ENCODE measurements at regions not wholly inside any gene's neighbourhood (a gene's known extent, or its start where the extent isn't known, plus 50 kb on each side); places are given as distances from the start of the nearest gene placed in this dataset.

DNA sequence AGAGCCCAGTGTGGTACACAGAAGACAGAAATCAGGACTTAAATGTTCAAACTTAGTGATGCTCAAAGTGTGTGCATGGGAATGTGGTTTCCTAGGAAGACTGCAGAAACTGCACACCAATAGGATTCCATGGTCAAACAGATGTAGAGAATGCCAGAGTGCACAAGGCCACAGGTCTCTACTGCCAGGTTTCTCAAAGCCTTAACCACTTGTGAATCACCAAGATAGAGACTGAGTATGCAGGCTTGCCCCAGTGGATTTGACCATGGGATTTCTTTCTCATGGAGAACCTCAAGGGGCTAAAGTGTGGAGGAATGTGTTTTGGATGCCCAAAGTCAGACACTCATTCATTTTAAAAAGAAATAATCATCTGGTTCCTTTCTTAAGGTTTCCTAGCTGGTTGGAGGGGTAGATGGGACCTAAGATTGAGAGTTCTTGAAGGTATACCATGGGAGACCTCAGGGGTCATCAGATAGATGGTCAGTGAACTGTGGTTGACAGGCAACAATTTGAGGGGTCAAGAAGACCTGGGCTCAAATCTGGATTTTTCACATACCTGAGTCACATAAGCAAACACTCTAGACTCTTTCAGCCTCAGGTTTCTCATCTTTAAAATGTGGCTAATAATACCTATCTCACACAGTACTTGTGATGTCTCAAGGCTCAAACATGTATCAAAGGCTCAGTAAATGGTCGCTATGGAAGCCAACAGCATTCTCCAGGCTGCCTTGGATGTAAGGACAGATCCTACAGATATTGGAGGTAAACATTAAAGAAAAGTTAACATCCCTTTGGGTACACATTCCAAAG is 81.1 kb downstream of the BOD1 start:
- DNase-seq (ENCODE audit: low read depth): no peak
- TF ChIP-seq CTCF (conservative IDR thresholded peaks at IDR 0.05; ENCODE audit: low read depth, low read length): no peak

DNA sequence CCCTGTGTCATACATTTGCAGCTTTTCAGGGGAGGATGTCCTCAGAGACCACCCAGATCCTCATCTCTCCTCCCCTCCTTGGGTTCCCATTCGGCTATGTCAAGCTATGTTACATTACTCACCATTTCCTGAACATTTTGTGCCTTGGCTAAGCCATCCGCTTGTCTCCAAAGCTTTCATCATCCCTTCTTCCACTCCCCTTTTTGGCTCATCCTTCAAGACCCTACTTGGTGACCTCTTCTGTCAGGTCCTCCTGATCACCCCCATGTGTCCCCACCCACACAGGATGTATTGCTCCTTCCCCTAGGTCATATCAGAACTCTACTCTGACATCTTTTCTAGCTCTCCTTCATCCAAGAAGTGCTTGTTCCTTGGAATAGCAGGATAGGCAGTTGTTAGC is 81.8 kb downstream of the BOD1 start:
- no peak for DNase-seq (ENCODE audit: low read depth)
- TF ChIP-seq CTCF (conservative IDR thresholded peaks at IDR 0.05; ENCODE audit: low read depth, low read length): no peak
- no peak overlapping the region for H3K4me3 ChIP-seq (ENCODE audit: low read depth, low read length)

More for the DNA sequence above, 81.1 kb downstream of the BOD1 start:
- no peak overlapping the region for H3K4me3 ChIP-seq (ENCODE audit: low read depth, low read length)

DNA sequence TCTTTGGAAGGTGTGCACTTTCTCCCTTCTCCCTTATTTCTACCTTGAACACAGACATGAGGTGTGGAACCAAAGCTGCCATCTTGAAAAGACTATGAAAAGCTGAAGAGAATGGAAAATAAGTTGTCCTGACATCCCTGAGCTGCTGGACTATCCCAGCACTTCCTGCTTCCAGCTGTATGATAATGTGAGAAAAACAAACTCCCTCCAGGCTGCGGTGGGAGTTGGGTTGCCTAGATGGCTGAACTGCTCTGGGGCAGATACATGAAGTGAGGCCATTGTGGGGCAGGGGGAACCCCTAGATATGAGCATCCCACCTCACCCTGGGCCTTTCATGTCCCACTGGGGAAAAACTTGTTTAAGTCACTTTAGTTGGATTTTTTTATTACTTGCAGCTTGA is 82.4 kb downstream of the BOD1 start:
- no peak for DNase-seq (ENCODE audit: low read depth)
- no peak for TF ChIP-seq CTCF (conservative IDR thresholded peaks at IDR 0.05; ENCODE audit: low read depth, low read length)
- no peak overlapping the region for H3K4me3 ChIP-seq (ENCODE audit: low read depth, low read length)

GRCh38 chr5:173532689-173533250 is 83.7 kb downstream of the BOD1 start:
- no peak overlapping the region for H3K4me3 ChIP-seq (ENCODE audit: low read depth, low read length)
- DNase-seq (ENCODE audit: low read depth): no peak
- no peak for TF ChIP-seq CTCF (conservative IDR thresholded peaks at IDR 0.05; ENCODE audit: low read depth, low read length)

- TF ChIP-seq CTCF (conservative IDR thresholded peaks at IDR 0.05; ENCODE audit: low read depth, low read length): no peak
- no peak for DNase-seq (ENCODE audit: low read depth)
- no peak overlapping the region for H3K4me3 ChIP-seq (ENCODE audit: low read depth, low read length)
These were observed 84.6 kb downstream of the BOD1 start for GRCh38 chr5:173531863-173532262.

DNA sequence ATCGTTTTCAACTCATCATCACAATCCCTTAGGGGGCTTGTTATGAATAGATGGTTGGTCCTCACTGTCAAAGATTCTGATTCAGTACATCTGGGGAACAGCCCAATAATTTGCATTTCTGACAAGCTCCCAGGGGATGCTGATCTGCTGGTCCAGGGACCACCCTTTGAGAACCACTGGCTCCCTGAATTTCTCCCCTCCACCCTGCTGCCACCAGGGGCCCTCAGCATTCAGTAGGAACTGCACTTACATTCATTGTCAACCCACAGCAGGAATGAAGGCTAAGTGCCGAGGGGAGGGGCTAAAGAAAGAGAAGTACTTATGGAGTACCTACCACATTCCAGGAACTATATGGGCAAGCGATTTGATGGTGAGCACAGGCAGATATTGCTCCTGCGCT is 85.9 kb downstream of the BOD1 start:
- no peak overlapping the region for H3K4me3 ChIP-seq (ENCODE audit: low read depth, low read length)
- DNase-seq (ENCODE audit: low read depth): no peak
- TF ChIP-seq CTCF (conservative IDR thresholded peaks at IDR 0.05; ENCODE audit: low read depth, low read length): peak; percentile 28

GRCh38 chr5:173529861-173530260 is 86.6 kb downstream of the BOD1 start:
- no peak for DNase-seq (ENCODE audit: low read depth)
- TF ChIP-seq CTCF (conservative IDR thresholded peaks at IDR 0.05; ENCODE audit: low read depth, low read length): no peak
- H3K4me3 ChIP-seq (ENCODE audit: low read depth, low read length): no peak overlapping the region
